ENCODE measurements at regions not wholly inside any gene's neighbourhood (a gene's known extent, or its start where the extent isn't known, plus 50 kb on each side); places are given as distances from the start of the nearest gene placed in this dataset.

GRCh38 chr10:20726381-20726780 is 170.7 kb downstream of the NEBL start:
- DNase-seq (ENCODE audit: low spot score) = no peak

GRCh38 chr10:20714979-20715378 is 182.1 kb downstream of the NEBL start:
- no peak for DNase-seq (ENCODE audit: low spot score)

- DNase-seq (ENCODE audit: low spot score) = no peak
Measured at GRCh38 chr10:20714518-20714917, 182.6 kb downstream of the NEBL start.

- DNase-seq (ENCODE audit: low spot score) = no peak
Measured at GRCh38 chr10:20713420-20713819, 183.7 kb downstream of the NEBL start.

- DNase-seq (ENCODE audit: low spot score) = no peak
Measured at GRCh38 chr10:20712774-20713173, 184.3 kb downstream of the NEBL start.

GRCh38 chr10:20709708-20710107 is 187.4 kb downstream of the NEBL start:
- DNase-seq (ENCODE audit: low spot score) = no peak

- no peak for DNase-seq (ENCODE audit: low spot score)
Measured at GRCh38 chr10:20708305-20708704, 188.8 kb downstream of the NEBL start.

GRCh38 chr10:20707251-20707650 is 189.9 kb downstream of the NEBL start:
- DNase-seq (ENCODE audit: low spot score) = no peak

GRCh38 chr10:20698837-20699236 is 198.3 kb downstream of the NEBL start:
- no peak for DNase-seq (ENCODE audit: low spot score)

- no peak for DNase-seq (ENCODE audit: low spot score)
Measured at GRCh38 chr10:20694296-20694695, 202.8 kb downstream of the NEBL start.

- no peak for DNase-seq (ENCODE audit: low spot score)
Measured at GRCh38 chr10:20688797-20689544, 208.1 kb downstream of the NEBL start.

GRCh38 chr10:20686015-20686635 is 211.0 kb downstream of the NEBL start:
- no peak for DNase-seq (ENCODE audit: low spot score)

- no peak for DNase-seq (ENCODE audit: low spot score)
Measured at GRCh38 chr10:20685462-20685861, 211.6 kb downstream of the NEBL start.

- no peak for DNase-seq (ENCODE audit: low spot score)
Measured at GRCh38 chr10:20683345-20683744, 213.8 kb downstream of the NEBL start.

GRCh38 chr10:20682782-20683181 is 214.3 kb downstream of the NEBL start:
- no peak for DNase-seq (ENCODE audit: low spot score)

- DNase-seq (ENCODE audit: low spot score) = no peak
Measured at GRCh38 chr10:20677340-20677739, 219.8 kb downstream of the NEBL start.

GRCh38 chr10:20674926-20675325 is 222.2 kb downstream of the NEBL start:
- DNase-seq (ENCODE audit: low spot score) = no peak

- DNase-seq (ENCODE audit: low spot score) = no peak
Measured at GRCh38 chr10:20673175-20673574, 223.9 kb downstream of the NEBL start.

GRCh38 chr10:20672741-20673140 is 224.4 kb downstream of the NEBL start:
- no peak for DNase-seq (ENCODE audit: low spot score)

- no peak for DNase-seq (ENCODE audit: low spot score)
Measured at GRCh38 chr10:20670579-20670978, 226.5 kb downstream of the NEBL start.

GRCh38 chr10:20668985-20669384 is 228.1 kb downstream of the NEBL start:
- DNase-seq (ENCODE audit: low spot score) = no peak

- DNase-seq (ENCODE audit: low spot score) = no peak
Measured at GRCh38 chr10:20662742-20663141, 234.4 kb downstream of the NEBL start.

GRCh38 chr10:20659225-20659624 is 237.9 kb downstream of the NEBL start:
- no peak for DNase-seq (ENCODE audit: low spot score)

- no peak for DNase-seq (ENCODE audit: low spot score)
Measured at GRCh38 chr10:20658158-20658557, 239.0 kb downstream of the NEBL start.

Measured in AG08395 (cell line).